Testis (tissue), 2 donors: ENCODE measurements at regions not wholly inside any gene's neighbourhood (a gene's known extent, or its start where the extent isn't known, plus 50 kb on each side); places are given as distances from the start of the nearest gene placed in this dataset.

Source experiments
- DNase-seq: peaks from one replicate; pipeline ENCODE4 v3.0.0-alpha.2; 2019
- H3K27ac ChIP-seq, 2 donors: fragments of 200-600 bp; sonication (generic); one replicate each; pipeline ENCODE4 v1.5.1; 2019
- H3K27me3 ChIP-seq: fragments of 200-600 bp; sonication (generic); one replicate; pipeline ENCODE4 v1.5.1; 2019
- H3K36me3 ChIP-seq: fragments of 200-600 bp; sonication (generic); one replicate; pipeline ENCODE4 v1.5.1; 2017; ENCODE audit warnings: low read depth; ENCODE audit errors: missing control alignments
- H3K4me1 ChIP-seq: fragments of 200-600 bp; sonication (generic); one replicate; pipeline ENCODE4 v1.5.1; 2019
- H3K4me3 ChIP-seq, 2 donors: fragments of 200-600 bp; sonication (generic); one replicate each; pipeline ENCODE4 v1.5.1; 2017 to 2019
- H3K9me3 ChIP-seq: fragments of 200-600 bp; sonication (generic); one replicate; pipeline ENCODE4 v1.5.1; 2017
- CTCF ChIP-seq, 3 experiments: fragments of 450-650 bp in 2 of 3; fragments of 200-600 bp in 1 of 3; sonication (generic) in 1 of 3; IDR thresholded peaks; one replicate each; pipeline ENCODE4 v1.5.1; 2016 to 2019; ENCODE audit warnings: antibody characterized with exemption in 3 of 3, mild to moderate bottlenecking in 2 of 3, moderate library complexity in 1 of 3
- POLR2A ChIP-seq: fragments of 450-650 bp; IDR thresholded peaks from one replicate; pipeline ENCODE4 v1.6.1; 2017; ENCODE audit warnings: antibody characterized with exemption, mild to moderate bottlenecking, moderate library complexity
- WGBS, 2 donors: methylation state at CpG; one replicate each; pipeline ENCODE4 v1.1.5; 2018; 5-methylcytosine and 5-hydroxymethylcytosine counted together
- intact Hi-C: fragments of 100-400 bp; cut with DNase I; formaldehyde crosslinking; loops from one replicate; pipeline ENCODE4 v1.15.1; 2023; ENCODE audit warnings: low total_unique reads

GRCh38 chr5:107090506-107090905 is 580.2 kb downstream of the EFNA5 start:
- H3K4me1 ChIP-seq, result no peaks in the 10 kb centered on the region
- H3K36me3 ChIP-seq, result no peaks in the 10 kb centered on the region
- TF ChIP-seq POLR2A, result no peak
- TF ChIP-seq CTCF (IDR thresholded peaks at IDR 0.05), result no peak
- DNase-seq, result no peak
- intact Hi-C loops, result no loop called here
- no peak overlapping the region for H3K4me3 ChIP-seq
- H3K9me3 ChIP-seq, result no peaks in the 10 kb centered on the region
- H3K27ac ChIP-seq, result no peak overlapping the region
- H3K27me3 ChIP-seq, result no peaks in the 10 kb centered on the region

- no peak overlapping the region for H3K27ac ChIP-seq
- H3K4me1 ChIP-seq, result no peaks in the 10 kb centered on the region
- H3K36me3 ChIP-seq, result no peaks in the 10 kb centered on the region
- TF ChIP-seq POLR2A (no peak), CTCF (IDR thresholded peaks at IDR 0.05) (no peak)
- 88 to 89% methylated on average over 1 of the region's 1 CpG for WGBS, 2 donors
- H3K4me3 ChIP-seq, result no peak overlapping the region
- intact Hi-C loops, result no loop called here
- H3K27me3 ChIP-seq, result no peaks in the 10 kb centered on the region
- DNase-seq, result no peak
- no peaks in the 10 kb centered on the region for H3K9me3 ChIP-seq
These were observed 581.8 kb downstream of the EFNA5 start for GRCh38 chr5:107088907-107089306.

GRCh38 chr5:107085572-107085971 is 585.2 kb downstream of the EFNA5 start:
- no peaks in the 10 kb centered on the region for H3K36me3 ChIP-seq
- intact Hi-C loops, result no loop called here
- TF ChIP-seq CTCF (IDR thresholded peaks at IDR 0.05), result no peak
- TF ChIP-seq POLR2A, result no peak
- no peak overlapping the region for H3K27ac ChIP-seq
- DNase-seq, result no peak
- 85 to 89% methylated on average over 1 of the region's 1 CpG for WGBS, 2 donors
- no peaks in the 10 kb centered on the region for H3K27me3 ChIP-seq
- no peaks in the 10 kb centered on the region for H3K4me1 ChIP-seq
- no peak overlapping the region for H3K4me3 ChIP-seq
- no peaks in the 10 kb centered on the region for H3K9me3 ChIP-seq

GRCh38 chr5:107074996-107075395 is 595.7 kb downstream of the EFNA5 start:
- DNase-seq, result no peak
- 79 to 83% methylated on average over 1 of the region's 1 CpG for WGBS, 2 donors
- no peaks in the 10 kb centered on the region for H3K4me1 ChIP-seq
- H3K27ac ChIP-seq, result no peak overlapping the region
- H3K36me3 ChIP-seq, result no peaks in the 10 kb centered on the region
- no peak overlapping the region for H3K4me3 ChIP-seq
- H3K9me3 ChIP-seq, result no peaks in the 10 kb centered on the region
- intact Hi-C loops, result no loop called here
- no peak for TF ChIP-seq POLR2A
- TF ChIP-seq CTCF (IDR thresholded peaks at IDR 0.05), result no peak
- no peaks in the 10 kb centered on the region for H3K27me3 ChIP-seq

GRCh38 chr5:107072967-107073366 is 597.8 kb downstream of the EFNA5 start:
- 93 to 97% methylated on average over 1 of the region's 1 CpG for WGBS, 2 donors
- no peaks in the 10 kb centered on the region for H3K4me1 ChIP-seq
- H3K27me3 ChIP-seq, result no peaks in the 10 kb centered on the region
- no peak overlapping the region for H3K4me3 ChIP-seq
- TF ChIP-seq CTCF (IDR thresholded peaks at IDR 0.05), result no peak
- no peak for TF ChIP-seq POLR2A
- no peaks in the 10 kb centered on the region for H3K36me3 ChIP-seq
- DNase-seq, result no peak
- intact Hi-C loops, result no loop called here
- no peak overlapping the region for H3K27ac ChIP-seq
- H3K9me3 ChIP-seq, result no peaks in the 10 kb centered on the region
